Memory B cell (primary cell): ENCODE measurements at regions not wholly inside any gene's neighbourhood (a gene's known extent, or its start where the extent isn't known, plus 50 kb on each side); places are given as distances from the start of the nearest gene placed in this dataset.
"Not testable (repeated sequence)": the region's sequence is repeated elsewhere in the genome, so short reads cannot be mapped to it uniquely, and the experiment has no call there.

ENCODE experiments used
- ATAC-seq: fragments of 150-1000 bp; cut with Tn5 transposase; 2 replicates; pipeline ENCODE4 v1.10.0; 2021; ENCODE audit warnings: low read depth, mild to moderate bottlenecking, moderate library complexity
- DNase-seq, 2 donors: peaks; one replicate each; pipeline ENCODE4 v3.0.0; 2022; ENCODE audit warnings: low spot score in 2 of 2
- H3K27ac Mint-ChIP-seq: one replicate; pipeline ENCODE4 v1.8.0; 2022; ENCODE audit warnings: mild to moderate bottlenecking, moderate library complexity, mixed read lengths
- H3K27me3 Mint-ChIP-seq: one replicate; pipeline ENCODE4 v1.8.0; 2022; ENCODE audit warnings: mixed read lengths
- H3K36me3 Mint-ChIP-seq: one replicate; pipeline ENCODE4 v1.8.0; 2022; ENCODE audit warnings: mild to moderate bottlenecking, mixed read lengths
- H3K4me1 Mint-ChIP-seq: one replicate; pipeline ENCODE4 v1.8.0; 2022; ENCODE audit warnings: mixed read lengths
- H3K4me3 Mint-ChIP-seq: one replicate; pipeline ENCODE4 v1.8.0; 2022; ENCODE audit warnings: mild to moderate bottlenecking, moderate library complexity, mixed read lengths
- H3K9me3 Mint-ChIP-seq: one replicate; pipeline ENCODE4 v1.8.0; 2022; ENCODE audit warnings: mixed read lengths

DNA sequence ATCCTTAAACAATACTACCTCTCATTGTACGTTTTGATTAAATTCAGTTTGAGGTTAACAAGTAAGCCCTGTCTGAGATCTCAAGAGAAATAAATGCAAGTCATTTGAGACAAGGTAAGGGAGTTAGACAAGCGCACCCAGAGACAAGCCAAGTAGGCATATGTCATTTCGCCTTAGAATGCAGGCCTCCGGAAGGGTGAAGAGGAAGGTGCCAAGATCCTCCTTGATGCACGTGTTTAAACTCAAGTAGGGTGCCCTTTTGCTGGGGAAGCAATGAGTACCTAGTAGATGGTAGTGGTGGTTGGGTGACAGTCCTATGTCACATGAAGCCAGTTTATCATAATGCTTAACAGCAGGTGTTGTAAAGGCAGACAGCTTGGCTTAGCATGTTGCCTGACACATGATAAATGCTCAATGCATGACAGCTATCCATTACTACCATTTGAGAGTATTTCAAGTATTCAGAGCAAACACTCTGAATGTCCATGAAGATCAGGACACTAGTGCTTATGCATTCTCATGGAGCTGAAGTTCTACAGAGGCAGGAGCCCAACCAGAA is 415.9 kb downstream of the TMEM135 start:
- Mint-ChIP-seq H3K36me3 (no peaks in the 10 kb centered on the region), H3K4me1 (no peaks in the 10 kb centered on the region), H3K9me3 (no peaks in the 10 kb centered on the region), H3K4me3 (no peak overlapping the region), H3K27ac (no peak overlapping the region), H3K27me3 (no peaks in the 10 kb centered on the region)
- ATAC-seq = no peak
- DNase-seq = no peak

DNA sequence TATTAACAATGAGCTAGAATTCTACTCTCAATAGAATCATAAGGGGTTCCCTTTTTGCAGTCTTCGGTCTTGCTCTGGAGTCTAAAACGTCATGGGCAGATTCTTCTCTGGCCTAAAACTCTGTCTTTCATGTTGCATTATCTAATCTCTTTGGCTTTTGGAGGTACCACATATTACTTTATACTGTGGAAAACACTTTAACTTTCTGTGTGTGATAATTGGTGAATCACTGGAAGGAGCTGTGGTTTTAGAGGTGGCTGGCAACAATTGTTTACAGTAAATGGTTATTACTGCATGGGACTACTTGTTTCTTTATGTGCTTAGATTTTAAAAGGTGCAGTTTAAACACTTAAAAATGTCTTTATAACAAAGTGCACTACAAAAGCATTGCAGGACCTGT is 414.3 kb downstream of the TMEM135 start:
- H3K9me3 Mint-ChIP-seq, H3K27ac Mint-ChIP-seq, DNase-seq, H3K27me3 Mint-ChIP-seq, H3K4me3 Mint-ChIP-seq, ATAC-seq, H3K4me1 Mint-ChIP-seq, H3K36me3 Mint-ChIP-seq: not testable (repeated sequence)

DNA sequence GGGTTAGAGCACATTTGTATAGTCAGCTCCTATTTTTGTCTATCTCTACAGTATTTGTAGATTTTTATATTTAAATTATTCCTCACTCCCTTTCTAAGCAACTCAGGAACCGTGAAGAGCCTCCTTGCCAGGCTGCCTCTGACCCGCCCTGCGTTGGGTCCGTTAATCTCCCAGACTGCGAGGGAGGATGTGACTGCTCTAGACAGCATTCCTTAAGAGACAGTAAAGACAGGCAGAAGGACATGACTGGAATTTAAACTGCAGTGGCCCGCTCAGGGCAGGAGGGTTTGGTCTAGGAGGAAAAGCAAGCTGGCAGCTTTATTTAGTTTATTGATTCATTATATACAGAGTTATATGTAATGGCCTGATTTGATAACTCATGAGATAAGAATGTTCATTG is 413.7 kb downstream of the TMEM135 start:
- Mint-ChIP-seq H3K4me1 (no peaks in the 10 kb centered on the region), H3K27ac (no peak overlapping the region), H3K36me3 (no peaks in the 10 kb centered on the region), H3K9me3 (no peaks in the 10 kb centered on the region), H3K4me3 (no peak overlapping the region), H3K27me3 (no peaks in the 10 kb centered on the region)
- ATAC-seq (no peak), DNase-seq (no peak)

DNA sequence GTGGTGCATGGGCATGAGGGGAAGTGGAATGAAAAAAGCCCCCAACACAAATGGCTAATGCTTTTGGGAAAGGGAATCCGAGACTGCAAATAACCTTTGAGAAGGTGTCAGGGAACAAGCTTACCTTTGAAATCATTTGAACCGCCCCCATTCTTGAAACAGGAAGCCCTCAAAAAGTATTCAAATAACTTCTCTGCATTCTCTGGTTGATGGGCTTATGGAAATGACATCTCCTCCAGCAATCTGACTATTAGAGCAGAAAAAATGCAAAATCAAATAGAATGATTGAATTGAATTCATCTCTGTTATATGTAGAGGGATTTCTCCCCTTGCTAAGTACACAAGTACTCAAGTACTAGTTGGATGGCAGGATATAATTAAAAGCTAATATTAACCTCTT is 409.9 kb downstream of the TMEM135 start:
- Mint-ChIP-seq H3K27ac (no peak overlapping the region), H3K4me3 (no peak overlapping the region), H3K9me3 (no peaks in the 10 kb centered on the region), H3K4me1 (no peaks in the 10 kb centered on the region), H3K27me3 (peaks cover 2% of the 10 kb centered on the region), H3K36me3 (no peaks in the 10 kb centered on the region)
- DNase-seq (no peak), ATAC-seq (no peak)

DNA sequence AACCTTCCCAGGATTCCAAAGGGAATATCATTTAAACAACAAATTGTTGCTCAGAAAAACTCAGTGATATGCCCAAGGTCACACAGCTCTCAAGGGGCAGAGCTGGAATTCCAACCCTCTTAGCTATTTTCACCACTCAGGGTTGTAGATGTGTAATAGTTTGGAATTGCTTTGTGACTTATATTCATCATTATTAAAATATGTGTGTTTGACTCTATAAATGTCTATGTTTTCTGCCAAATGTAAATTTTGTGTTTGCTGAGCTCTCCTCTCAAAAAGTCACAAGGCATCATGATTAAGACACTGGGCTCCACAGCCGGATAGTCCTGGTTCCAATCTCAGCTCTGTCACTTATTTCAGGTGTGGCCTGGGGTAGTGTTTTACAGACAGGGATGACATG is 407.3 kb downstream of the TMEM135 start:
- no peak for DNase-seq
- no peaks in the 10 kb centered on the region for H3K4me1 Mint-ChIP-seq
- no peak for ATAC-seq
- H3K4me3 Mint-ChIP-seq = no peak overlapping the region
- H3K9me3 Mint-ChIP-seq = no peaks in the 10 kb centered on the region
- H3K27me3 Mint-ChIP-seq = peaks cover 4% of the 10 kb centered on the region
- no peak overlapping the region for H3K27ac Mint-ChIP-seq
- H3K36me3 Mint-ChIP-seq = no peaks in the 10 kb centered on the region

DNA sequence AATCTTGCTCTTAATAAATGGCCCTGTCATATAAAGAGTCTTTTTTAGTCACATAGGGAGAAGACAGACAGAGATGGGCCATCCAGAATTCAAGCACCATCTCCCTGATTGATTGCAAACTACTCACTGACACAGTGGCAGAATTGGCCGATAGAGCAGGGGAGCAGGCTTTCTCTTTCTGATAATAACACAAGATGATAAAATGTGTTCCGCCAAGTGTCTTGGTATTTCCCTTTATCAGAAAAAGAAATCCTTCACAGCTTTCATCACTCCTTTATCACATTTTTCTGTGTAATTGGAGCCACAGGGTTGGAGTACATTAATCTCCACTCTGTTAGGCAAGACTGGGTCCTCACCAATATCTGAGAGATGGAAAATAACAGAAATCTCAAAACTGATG is 406.0 kb downstream of the TMEM135 start:
- no peak overlapping the region for H3K27ac Mint-ChIP-seq
- H3K4me1 Mint-ChIP-seq = no peaks in the 10 kb centered on the region
- no peaks in the 10 kb centered on the region for H3K9me3 Mint-ChIP-seq
- peaks cover 4% of the 10 kb centered on the region for H3K27me3 Mint-ChIP-seq
- H3K36me3 Mint-ChIP-seq = no peaks in the 10 kb centered on the region
- no peak for DNase-seq
- no peak overlapping the region for H3K4me3 Mint-ChIP-seq
- ATAC-seq = no peak

DNA sequence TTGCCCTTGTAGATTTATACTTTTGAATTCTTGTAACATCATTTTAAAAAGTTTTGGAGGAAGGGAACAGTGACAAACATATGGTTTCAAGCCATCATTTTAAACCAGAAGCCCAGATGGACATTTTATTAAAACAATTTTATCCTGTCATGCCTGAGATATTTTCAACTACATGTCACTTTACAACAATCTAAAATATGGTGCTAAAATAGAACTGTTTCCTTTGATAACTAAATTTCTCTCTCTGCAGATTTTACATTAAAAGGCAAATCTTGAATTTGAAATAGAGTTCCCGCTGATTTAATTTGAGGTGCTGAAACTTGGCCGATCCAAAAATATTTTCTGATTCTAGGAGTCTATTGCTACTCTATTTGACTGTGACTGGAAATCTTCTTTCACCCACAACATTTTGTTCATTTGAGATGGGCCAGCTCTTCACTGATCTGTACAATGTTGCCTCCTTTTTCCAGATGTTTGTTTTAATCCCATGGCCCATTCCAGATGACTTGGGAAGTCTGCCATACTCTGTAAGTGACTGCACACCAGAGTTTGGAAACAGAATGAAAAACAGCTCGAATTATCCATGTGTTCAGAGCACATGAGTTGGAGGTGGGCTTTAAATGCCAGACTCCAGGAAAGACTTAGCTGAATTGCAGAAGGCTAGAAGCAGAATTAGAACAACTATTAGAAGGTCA is 402.5 kb downstream of the TMEM135 start:
- H3K4me1 Mint-ChIP-seq = no peaks in the 10 kb centered on the region
- peaks cover 4% of the 10 kb centered on the region for H3K27me3 Mint-ChIP-seq
- no peaks in the 10 kb centered on the region for H3K36me3 Mint-ChIP-seq
- H3K4me3 Mint-ChIP-seq = no peak overlapping the region
- no peak for DNase-seq
- H3K27ac Mint-ChIP-seq = no peak overlapping the region
- H3K9me3 Mint-ChIP-seq = no peaks in the 10 kb centered on the region
- ATAC-seq = no peak

DNA sequence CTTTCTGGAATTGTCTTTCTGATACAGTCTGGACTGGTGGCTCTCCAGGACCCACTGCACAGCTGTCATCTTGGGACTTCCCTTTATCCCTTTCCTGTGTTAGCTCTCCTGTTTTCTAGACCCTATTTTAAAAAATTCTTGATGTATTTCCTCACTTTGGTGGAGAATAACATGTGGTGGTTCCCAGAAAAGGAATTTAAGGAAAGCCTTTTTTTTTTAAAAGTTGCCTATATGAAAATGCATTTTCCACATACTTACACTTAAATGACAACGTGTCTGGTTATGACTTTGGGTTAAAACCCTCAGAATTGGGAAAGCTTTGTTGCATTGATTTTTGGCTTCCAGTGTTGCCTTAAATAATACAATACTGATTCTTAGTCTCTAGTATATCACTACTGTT is 400.7 kb downstream of the TMEM135 start:
- H3K9me3 Mint-ChIP-seq = no peaks in the 10 kb centered on the region
- no peaks in the 10 kb centered on the region for H3K36me3 Mint-ChIP-seq
- H3K27me3 Mint-ChIP-seq = peaks cover 3% of the 10 kb centered on the region
- DNase-seq = no peak
- ATAC-seq = no peak
- no peak overlapping the region for H3K4me3 Mint-ChIP-seq
- H3K4me1 Mint-ChIP-seq = no peaks in the 10 kb centered on the region
- H3K27ac Mint-ChIP-seq = no peak overlapping the region

DNA sequence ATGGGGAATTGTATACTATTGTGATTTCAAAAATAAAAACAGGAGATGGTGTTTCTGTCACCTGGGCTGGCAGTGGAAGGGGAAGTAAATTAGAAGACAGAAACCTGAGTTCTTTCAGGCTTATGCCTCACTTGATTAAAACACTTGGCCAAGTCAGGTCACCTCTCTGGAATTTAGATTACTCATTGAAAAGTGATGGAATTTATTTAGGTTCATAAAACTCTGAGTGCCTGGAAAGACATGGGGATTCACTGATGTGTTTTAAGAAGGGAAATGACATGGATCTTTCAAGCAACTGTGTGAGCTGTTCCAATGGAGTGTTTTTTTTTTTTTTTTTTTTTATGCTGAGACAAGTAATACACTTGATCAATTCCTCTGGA is 400.1 kb downstream of the TMEM135 start:
- H3K27me3 Mint-ChIP-seq = peaks cover 3% of the 10 kb centered on the region
- H3K4me3 Mint-ChIP-seq = no peak overlapping the region
- no peak overlapping the region for H3K27ac Mint-ChIP-seq
- H3K4me1 Mint-ChIP-seq = no peaks in the 10 kb centered on the region
- H3K9me3 Mint-ChIP-seq = no peaks in the 10 kb centered on the region
- no peak for DNase-seq
- no peak for ATAC-seq
- no peaks in the 10 kb centered on the region for H3K36me3 Mint-ChIP-seq

DNA sequence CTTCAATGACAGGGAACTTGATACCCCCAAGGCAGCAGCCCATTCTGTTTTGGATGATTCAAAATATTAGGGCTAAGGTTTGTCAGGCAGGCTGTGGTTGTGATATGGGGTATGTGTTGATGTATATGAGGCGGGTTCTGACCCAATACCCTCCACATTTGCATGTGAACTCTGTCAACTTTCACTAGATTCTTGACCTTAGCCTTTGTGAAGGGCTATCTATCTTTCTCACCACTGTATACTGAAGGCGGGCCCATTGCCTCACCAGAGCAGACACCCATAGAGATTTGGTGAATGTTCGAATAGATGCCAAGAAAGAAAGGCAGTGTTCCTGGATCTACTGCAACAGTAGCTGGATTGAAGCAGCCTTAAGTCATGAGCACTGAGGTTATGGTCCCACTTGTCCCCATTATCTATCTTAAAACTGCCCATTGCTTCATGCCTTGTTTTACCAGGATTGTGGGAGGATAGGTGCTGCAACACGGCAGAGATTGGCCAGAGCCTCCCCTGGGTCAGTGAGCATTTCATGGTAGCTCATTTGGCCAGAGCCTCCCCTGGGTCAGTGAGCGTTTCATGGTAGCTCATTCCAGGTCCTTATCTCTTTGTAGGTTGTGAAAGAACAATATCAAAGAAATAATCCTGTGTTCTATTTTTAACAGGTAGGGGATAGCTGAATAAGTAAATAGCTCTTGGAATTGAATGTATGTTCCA is 399.6 kb downstream of the TMEM135 start:
- Mint-ChIP-seq H3K36me3 (no peaks in the 10 kb centered on the region), H3K4me1 (no peaks in the 10 kb centered on the region), H3K9me3 (no peaks in the 10 kb centered on the region), H3K27me3 (peaks cover 3% of the 10 kb centered on the region), H3K27ac (no peak overlapping the region), H3K4me3 (no peak overlapping the region)
- no peak for DNase-seq
- ATAC-seq = no peak

DNA sequence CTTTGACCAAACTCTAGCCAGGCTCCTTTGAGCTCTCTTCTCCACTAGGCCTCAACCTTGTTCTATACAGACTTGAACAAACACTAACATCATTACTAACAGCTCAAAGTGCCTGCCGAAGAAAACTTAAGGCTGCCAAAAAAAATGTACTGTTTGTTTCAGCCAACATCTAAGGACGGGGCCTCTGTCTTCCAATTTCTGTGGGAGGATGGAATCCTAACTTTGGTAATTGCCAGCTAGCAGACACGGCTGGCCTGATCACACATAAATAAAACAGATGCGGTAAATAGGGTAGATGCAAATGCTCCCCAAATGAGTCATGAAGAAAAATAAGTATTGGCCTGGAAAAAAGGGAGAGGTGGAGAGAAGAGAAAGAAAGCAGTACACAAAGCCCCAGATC is 394.3 kb downstream of the TMEM135 start:
- Mint-ChIP-seq H3K4me3 (no peak overlapping the region), H3K4me1 (no peaks in the 10 kb centered on the region), H3K27me3 (no peaks in the 10 kb centered on the region), H3K9me3 (no peaks in the 10 kb centered on the region), H3K36me3 (no peaks in the 10 kb centered on the region), H3K27ac (no peak overlapping the region)
- ATAC-seq (no peak), DNase-seq (no peak)

DNA sequence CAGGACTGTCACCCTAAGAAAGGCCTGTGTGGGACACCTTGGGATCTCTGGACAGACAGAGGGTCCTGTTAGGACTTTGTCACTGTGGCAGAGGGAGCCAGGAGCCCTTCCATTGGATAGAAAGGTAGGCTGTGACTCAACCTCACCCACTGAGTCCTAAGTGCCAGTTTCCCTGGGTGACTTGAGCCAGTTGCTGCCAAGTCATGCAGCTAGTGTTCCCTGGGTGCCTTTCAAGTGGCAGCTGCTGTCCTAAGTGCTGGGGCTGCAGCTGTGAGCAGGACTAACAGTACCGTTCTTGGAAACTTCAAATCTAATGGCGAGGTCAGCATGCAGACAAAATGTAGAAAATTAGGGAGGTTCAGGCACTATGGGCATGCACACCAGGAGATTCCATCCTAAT is 393.7 kb downstream of the TMEM135 start:
- DNase-seq (no peak), ATAC-seq (no peak)
- Mint-ChIP-seq H3K4me3 (no peak overlapping the region), H3K27me3 (no peaks in the 10 kb centered on the region), H3K36me3 (no peaks in the 10 kb centered on the region), H3K9me3 (no peaks in the 10 kb centered on the region), H3K27ac (no peak overlapping the region), H3K4me1 (no peaks in the 10 kb centered on the region)

DNA sequence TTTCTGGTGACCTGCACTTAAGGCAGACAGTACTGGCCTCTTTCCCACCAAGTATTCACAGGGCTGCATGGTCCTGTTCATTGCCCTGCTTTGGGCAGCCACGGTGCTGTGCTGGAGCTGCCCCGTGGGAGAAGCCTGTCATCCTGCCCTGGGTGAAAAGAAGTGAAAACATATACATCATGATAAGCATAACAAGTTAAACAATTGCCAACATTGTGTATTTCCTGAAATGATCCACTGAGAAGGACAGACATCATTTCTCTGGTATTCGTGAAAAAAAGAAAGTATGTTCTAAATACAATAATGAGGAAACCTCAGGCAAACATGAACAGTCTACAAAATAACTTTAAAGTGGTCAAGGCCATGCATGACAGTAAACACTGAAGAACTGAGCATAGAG is 393.1 kb downstream of the TMEM135 start:
- H3K4me3 Mint-ChIP-seq = no peak overlapping the region
- H3K36me3 Mint-ChIP-seq = no peaks in the 10 kb centered on the region
- no peak for ATAC-seq
- DNase-seq = no peak
- no peak overlapping the region for H3K27ac Mint-ChIP-seq
- no peaks in the 10 kb centered on the region for H3K4me1 Mint-ChIP-seq
- no peaks in the 10 kb centered on the region for H3K9me3 Mint-ChIP-seq
- H3K27me3 Mint-ChIP-seq = no peaks in the 10 kb centered on the region

DNA sequence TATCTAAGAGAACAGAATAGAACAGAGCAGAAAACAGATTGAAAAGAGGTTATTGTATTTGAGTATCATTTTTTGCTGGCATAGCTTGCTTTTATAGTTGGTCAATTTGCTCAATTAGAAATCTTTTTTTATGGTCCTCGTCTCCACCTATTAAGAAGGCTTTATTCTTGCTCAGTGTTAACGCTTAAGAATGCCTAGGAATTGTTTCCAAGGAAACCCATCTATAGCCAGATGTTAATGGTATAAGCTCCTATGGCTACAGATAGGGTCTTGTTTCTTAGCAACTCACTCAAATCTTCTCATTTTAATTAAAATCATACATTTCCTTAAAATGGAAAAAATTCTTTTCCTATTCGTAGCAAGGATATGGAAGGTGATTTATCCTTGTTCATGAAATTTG is 392.3 kb downstream of the TMEM135 start:
- no peaks in the 10 kb centered on the region for H3K27me3 Mint-ChIP-seq
- no peaks in the 10 kb centered on the region for H3K9me3 Mint-ChIP-seq
- H3K4me3 Mint-ChIP-seq = no peak overlapping the region
- no peak for DNase-seq
- no peaks in the 10 kb centered on the region for H3K4me1 Mint-ChIP-seq
- no peak overlapping the region for H3K27ac Mint-ChIP-seq
- no peaks in the 10 kb centered on the region for H3K36me3 Mint-ChIP-seq
- ATAC-seq = no peak

DNA sequence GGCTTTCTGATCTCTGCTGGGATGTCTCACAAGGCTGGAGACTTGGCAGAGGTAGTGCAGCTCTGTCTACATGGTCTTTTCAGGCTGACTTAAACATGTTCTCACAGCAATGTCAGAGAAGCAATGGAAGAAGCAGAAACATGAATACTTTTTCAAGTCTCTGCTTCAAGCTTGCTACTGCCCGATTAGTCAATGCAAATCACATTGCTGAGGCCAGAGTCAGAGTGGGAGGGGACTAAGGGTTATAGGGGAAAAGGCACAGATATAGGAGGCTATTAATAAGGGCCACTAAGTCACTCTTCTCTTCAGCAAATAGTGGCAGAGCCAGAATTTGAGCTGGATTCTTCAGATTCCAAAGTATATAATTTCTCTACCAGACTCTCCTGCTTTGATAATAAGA is 390.5 kb downstream of the TMEM135 start:
- no peaks in the 10 kb centered on the region for H3K4me1 Mint-ChIP-seq
- ATAC-seq (no peak), DNase-seq (no peak)
- H3K9me3 Mint-ChIP-seq = no peaks in the 10 kb centered on the region
- no peaks in the 10 kb centered on the region for H3K27me3 Mint-ChIP-seq
- H3K36me3 Mint-ChIP-seq = no peaks in the 10 kb centered on the region
- H3K4me3 Mint-ChIP-seq = no peak overlapping the region
- no peak overlapping the region for H3K27ac Mint-ChIP-seq
